ENCODE measurements at regions not wholly inside any gene's neighbourhood (a gene's known extent, or its start where the extent isn't known, plus 50 kb on each side); places are given as distances from the start of the nearest gene placed in this dataset.

DNA sequence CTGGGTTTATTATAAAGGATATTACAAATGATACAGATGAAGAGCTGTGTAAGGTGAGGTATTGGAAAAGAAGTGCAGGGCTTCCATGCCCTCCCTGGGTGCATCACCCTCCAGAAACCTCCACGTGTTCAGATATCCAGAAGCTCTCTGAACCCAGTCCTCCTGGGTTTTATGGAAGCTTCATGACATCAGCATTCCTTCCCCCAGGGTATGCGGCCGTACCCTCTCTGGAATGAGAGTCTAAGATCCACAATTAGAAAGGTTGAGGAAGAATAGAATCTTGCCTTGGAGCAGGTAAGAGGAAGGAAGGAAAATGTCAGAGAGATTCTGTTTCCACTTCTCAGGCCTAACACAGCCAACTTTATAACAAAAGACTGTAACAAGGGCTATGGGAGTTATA lies 208.2 kb upstream of the DCC start:
- WGBS, result 67% methylated on average over 3 of the region's 3 CpGs
- no peak for TF ChIP-seq POLR2A (IDR thresholded peaks at IDR 0.05)
- TF ChIP-seq, protein P1, sequence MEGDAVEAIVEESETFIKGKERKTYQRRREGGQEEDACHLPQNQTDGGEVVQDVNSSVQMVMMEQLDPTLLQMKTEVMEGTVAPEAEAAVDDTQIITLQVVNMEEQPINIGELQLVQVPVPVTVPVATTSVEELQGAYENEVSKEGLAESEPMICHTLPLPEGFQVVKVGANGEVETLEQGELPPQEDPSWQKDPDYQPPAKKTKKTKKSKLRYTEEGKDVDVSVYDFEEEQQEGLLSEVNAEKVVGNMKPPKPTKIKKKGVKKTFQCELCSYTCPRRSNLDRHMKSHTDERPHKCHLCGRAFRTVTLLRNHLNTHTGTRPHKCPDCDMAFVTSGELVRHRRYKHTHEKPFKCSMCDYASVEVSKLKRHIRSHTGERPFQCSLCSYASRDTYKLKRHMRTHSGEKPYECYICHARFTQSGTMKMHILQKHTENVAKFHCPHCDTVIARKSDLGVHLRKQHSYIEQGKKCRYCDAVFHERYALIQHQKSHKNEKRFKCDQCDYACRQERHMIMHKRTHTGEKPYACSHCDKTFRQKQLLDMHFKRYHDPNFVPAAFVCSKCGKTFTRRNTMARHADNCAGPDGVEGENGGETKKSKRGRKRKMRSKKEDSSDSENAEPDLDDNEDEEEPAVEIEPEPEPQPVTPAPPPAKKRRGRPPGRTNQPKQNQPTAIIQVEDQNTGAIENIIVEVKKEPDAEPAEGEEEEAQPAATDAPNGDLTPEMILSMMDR (IDR thresholded peaks at IDR 0.05), result no peak
- no peak for TF ChIP-seq POLR2AphosphoS5 (IDR thresholded peaks at IDR 0.05)
- DNase-seq (ENCODE audit: low spot score), result no peak
- H3K9me3 ChIP-seq, result no peaks in the 10 kb centered on the region
- no peaks in the 10 kb centered on the region for H3K4me1 ChIP-seq (replicated peaks)
- intact Hi-C loops (cut with DNase I), result no loop called here
- H3K36me3 ChIP-seq, result no peaks in the 10 kb centered on the region
- H3K4me3 ChIP-seq, result no peak overlapping the region
- no peak overlapping the region for H3K27ac ChIP-seq
- no peaks in the 10 kb centered on the region for H3K27me3 ChIP-seq (replicated peaks; ENCODE audit: insufficient read depth)

GRCh38 chr18:52136532-52136931 lies 203.5 kb upstream of the DCC start:
- Histone ChIP-seq H3K4me3 (no peak overlapping the region), H3K9me3 (no peaks in the 10 kb centered on the region), H3K27me3 (replicated peaks; ENCODE audit: insufficient read depth) (no peaks in the 10 kb centered on the region), H3K27ac (no peak overlapping the region), H3K36me3 (no peaks in the 10 kb centered on the region), H3K4me1 (replicated peaks) (no peaks in the 10 kb centered on the region)
- intact Hi-C loops (cut with DNase I), result no loop called here
- TF ChIP-seq POLR2AphosphoS5 (IDR thresholded peaks at IDR 0.05) (no peak), POLR2A (IDR thresholded peaks at IDR 0.05) (no peak)
- TF ChIP-seq, protein P1 (IDR thresholded peaks at IDR 0.05), result no peak
- no peak for DNase-seq (ENCODE audit: low spot score)

DNA sequence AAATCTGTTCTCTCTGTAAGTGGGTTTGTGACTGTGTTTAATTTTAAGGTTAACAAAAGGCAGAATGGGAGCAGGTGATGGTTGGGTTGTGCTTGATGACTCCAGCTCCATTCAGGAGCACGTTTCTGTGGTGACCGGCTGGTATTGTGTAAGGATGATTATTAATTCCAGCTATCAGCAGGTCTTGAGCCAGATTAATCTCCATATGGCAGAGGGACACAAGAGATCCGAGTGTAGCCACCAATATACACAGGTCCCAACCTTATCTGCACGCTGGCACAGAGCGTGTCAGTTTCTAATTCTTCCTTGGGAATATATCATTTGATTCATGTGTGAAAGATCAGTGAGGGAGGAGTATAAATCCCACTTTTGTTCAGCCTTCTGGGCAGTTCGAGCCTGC lies 199.0 kb upstream of the DCC start:
- no peaks in the 10 kb centered on the region for H3K9me3 ChIP-seq
- H3K4me3 ChIP-seq, result no peak overlapping the region
- no peak for DNase-seq (ENCODE audit: low spot score)
- TF ChIP-seq POLR2A (IDR thresholded peaks at IDR 0.05) (no peak), POLR2AphosphoS5 (IDR thresholded peaks at IDR 0.05) (no peak)
- TF ChIP-seq, protein P1 (IDR thresholded peaks at IDR 0.05), result no peak
- H3K27me3 ChIP-seq (replicated peaks; ENCODE audit: insufficient read depth), result no peaks in the 10 kb centered on the region
- H3K27ac ChIP-seq, result no peak overlapping the region
- WGBS, result 88% methylated on average over 6 of the region's 6 CpGs
- intact Hi-C loops (cut with DNase I), result no loop called here
- no peaks in the 10 kb centered on the region for H3K36me3 ChIP-seq
- no peaks in the 10 kb centered on the region for H3K4me1 ChIP-seq (replicated peaks)

GRCh38 chr18:52150050-52150449 lies 189.9 kb upstream of the DCC start:
- Histone ChIP-seq H3K27ac (no peak overlapping the region), H3K4me1 (replicated peaks) (no peaks in the 10 kb centered on the region), H3K27me3 (replicated peaks; ENCODE audit: insufficient read depth) (no peaks in the 10 kb centered on the region), H3K9me3 (no peaks in the 10 kb centered on the region), H3K36me3 (no peaks in the 10 kb centered on the region), H3K4me3 (no peak overlapping the region)
- TF ChIP-seq POLR2A (IDR thresholded peaks at IDR 0.05) (no peak), POLR2AphosphoS5 (IDR thresholded peaks at IDR 0.05) (no peak)
- TF ChIP-seq, protein P1 (IDR thresholded peaks at IDR 0.05), result no peak
- DNase-seq (ENCODE audit: low spot score), result no peak
- 76% methylated on average over 2 of the region's 2 CpGs for WGBS
- intact Hi-C loops (cut with DNase I), result no loop called here

- TF ChIP-seq, protein P1 (IDR thresholded peaks at IDR 0.05), result no peak
- TF ChIP-seq POLR2AphosphoS5 (IDR thresholded peaks at IDR 0.05), result no peak
- TF ChIP-seq POLR2A (IDR thresholded peaks at IDR 0.05), result no peak
These were observed 188.0 kb upstream of the DCC start for GRCh38 chr18:52152036-52152435.

More at GRCh38 chr18:52152036-52152435, 188.0 kb upstream of the DCC start:
- H3K36me3 ChIP-seq, result no peaks in the 10 kb centered on the region
- WGBS, result 86% methylated on average over 3 of the region's 3 CpGs
- H3K9me3 ChIP-seq, result no peaks in the 10 kb centered on the region
- H3K27ac ChIP-seq, result no peak overlapping the region
- DNase-seq (ENCODE audit: low spot score), result no peak
- no peaks in the 10 kb centered on the region for H3K4me1 ChIP-seq (replicated peaks)
- no peak overlapping the region for H3K4me3 ChIP-seq
- H3K27me3 ChIP-seq (replicated peaks; ENCODE audit: insufficient read depth), result no peaks in the 10 kb centered on the region
- intact Hi-C loops (cut with DNase I), result no loop called here
